ENCODE measurements at regions not wholly inside any gene's neighbourhood (a gene's known extent, or its start where the extent isn't known, plus 50 kb on each side); places are given as distances from the start of the nearest gene placed in this dataset.
A peak's percentile ranks its signal among the peaks of the same experiment; 100 is the strongest.

GRCh38 chr3:184636741-184637316 lies 75.0 kb downstream of the MAGEF1 start:
- in situ Hi-C loops (cut with HindIII; ENCODE audit: low pct_ligation_motif_present, low sequenced_read_pairs) = no loop called here
- no peak for TF ChIP-seq CTCF (IDR thresholded peaks at IDR 0.05; ENCODE audit: low read depth, low read length, missing control alignments)

GRCh38 chr3:184635774-184636173 lies 74.2 kb downstream of the EPHB3 start:
- Histone ChIP-seq H3K36me3 (replicated peaks) (no peaks in the 10 kb centered on the region), H3K27ac (no peak overlapping the region), H3K27me3 (replicated peaks) (peaks cover 5% of the 10 kb centered on the region), H3K4me3 (ENCODE audit: low read depth, low read length) (no peak overlapping the region)
- in situ Hi-C loops (cut with HindIII; ENCODE audit: low pct_ligation_motif_present, low sequenced_read_pairs) = no loop called here
- no peak for TF ChIP-seq CTCF (IDR thresholded peaks at IDR 0.05; ENCODE audit: low read depth, low read length, missing control alignments)
- DNase-seq = no peak

More at GRCh38 chr3:184636741-184637316, 75.0 kb downstream of the MAGEF1 start:
- H3K36me3 ChIP-seq (replicated peaks) = no peaks in the 10 kb centered on the region
- peak; percentile 75 for DNase-seq
- peaks cover 5% of the 10 kb centered on the region for H3K27me3 ChIP-seq (replicated peaks)
- H3K27ac ChIP-seq = no peak overlapping the region
- no peak overlapping the region for H3K4me3 ChIP-seq (ENCODE audit: low read depth, low read length)

- no peak for TF ChIP-seq CTCF (IDR thresholded peaks at IDR 0.05; ENCODE audit: low read depth, low read length, missing control alignments)
Observed at GRCh38 chr3:184635126-184635525, 73.5 kb downstream of the EPHB3 start.

GRCh38 chr3:184633237-184633579 lies 71.6 kb downstream of the EPHB3 start:
- no peaks in the 10 kb centered on the region for H3K36me3 ChIP-seq (replicated peaks)
- no peak overlapping the region for H3K27ac ChIP-seq
- H3K4me3 ChIP-seq (ENCODE audit: low read depth, low read length) = no peak overlapping the region
- no peak for TF ChIP-seq CTCF (IDR thresholded peaks at IDR 0.05; ENCODE audit: low read depth, low read length, missing control alignments)
- in situ Hi-C loops (cut with HindIII; ENCODE audit: low pct_ligation_motif_present, low sequenced_read_pairs) = no loop called here
- no peaks in the 10 kb centered on the region for H3K27me3 ChIP-seq (replicated peaks)
- DNase-seq = no peak

More at GRCh38 chr3:184635126-184635525, 73.5 kb downstream of the EPHB3 start:
- no peak for DNase-seq
- in situ Hi-C loops (cut with HindIII; ENCODE audit: low pct_ligation_motif_present, low sequenced_read_pairs) = no loop called here
- no peak overlapping the region for H3K27ac ChIP-seq
- peaks cover 5% of the 10 kb centered on the region for H3K27me3 ChIP-seq (replicated peaks)
- no peak overlapping the region for H3K4me3 ChIP-seq (ENCODE audit: low read depth, low read length)
- no peaks in the 10 kb centered on the region for H3K36me3 ChIP-seq (replicated peaks)

GRCh38 chr3:184632551-184633236 lies 71.1 kb downstream of the EPHB3 start:
- TF ChIP-seq CTCF (IDR thresholded peaks at IDR 0.05; ENCODE audit: low read depth, low read length, missing control alignments) = no peak
- Histone ChIP-seq H3K4me3 (ENCODE audit: low read depth, low read length) (no peak overlapping the region), H3K27ac (no peak overlapping the region), H3K36me3 (replicated peaks) (no peaks in the 10 kb centered on the region), H3K27me3 (replicated peaks) (no peaks in the 10 kb centered on the region)
- no peak for DNase-seq
- in situ Hi-C loops (cut with HindIII; ENCODE audit: low pct_ligation_motif_present, low sequenced_read_pairs) = no loop called here
